DMS79 treated with DMSO at 0.1 percent for 48 hours (cell line): ENCODE measurements at regions not wholly inside any gene's neighbourhood (a gene's known extent, or its start where the extent isn't known, plus 50 kb on each side); places are given as distances from the start of the nearest gene placed in this dataset.
"Not testable (repeated sequence)": the region's sequence is repeated elsewhere in the genome, so short reads cannot be mapped to it uniquely, and the experiment has no call there.

Experiments used
- DNase-seq: peaks from one replicate; lab custom pipeline; 2025; lab: John Stamatoyannopoulos, UW

GRCh38 chr6:113047148-113047547 lies 700.0 kb downstream of the RFPL4B start:
- DNase-seq: no peak

DNA sequence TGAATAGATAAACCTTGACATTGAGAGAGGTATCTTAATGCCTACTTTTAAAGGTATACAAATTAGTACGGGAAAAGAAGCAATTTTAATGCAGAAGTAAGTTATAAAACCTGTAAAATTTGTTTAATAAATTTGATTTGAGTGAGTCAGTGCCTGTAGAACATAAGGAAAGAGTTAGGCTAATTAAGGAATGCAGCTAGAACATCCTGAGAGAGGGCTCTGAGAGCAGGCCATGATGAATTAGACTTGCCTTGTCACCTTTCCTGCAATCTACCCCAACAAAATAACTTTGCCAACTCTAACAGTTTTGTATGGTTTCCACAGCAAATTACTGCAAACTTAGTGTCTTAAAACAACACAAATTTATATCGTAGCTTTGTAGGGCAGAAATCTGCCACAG lies 700.8 kb downstream of the RFPL4B start:
- no peak for DNase-seq

DNA sequence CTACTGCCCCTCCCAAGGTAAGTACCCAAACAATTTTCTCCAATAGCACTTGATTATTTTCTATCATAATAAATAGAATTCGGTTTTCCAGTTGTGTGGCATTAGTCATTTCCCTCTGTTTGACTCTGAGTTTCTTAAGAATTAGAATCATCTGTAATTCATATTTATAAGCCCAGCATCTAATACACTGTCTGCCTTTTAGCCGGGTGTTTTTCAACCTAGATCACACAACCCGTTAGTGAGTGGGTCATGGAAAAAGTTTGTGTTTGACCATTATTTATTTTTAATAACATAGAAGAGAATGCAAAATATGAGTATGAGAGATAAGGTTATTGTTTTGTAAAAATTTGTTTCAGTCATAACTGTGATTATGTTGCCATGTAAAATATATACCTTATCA lies 701.6 kb downstream of the RFPL4B start:
- no peak for DNase-seq

DNA sequence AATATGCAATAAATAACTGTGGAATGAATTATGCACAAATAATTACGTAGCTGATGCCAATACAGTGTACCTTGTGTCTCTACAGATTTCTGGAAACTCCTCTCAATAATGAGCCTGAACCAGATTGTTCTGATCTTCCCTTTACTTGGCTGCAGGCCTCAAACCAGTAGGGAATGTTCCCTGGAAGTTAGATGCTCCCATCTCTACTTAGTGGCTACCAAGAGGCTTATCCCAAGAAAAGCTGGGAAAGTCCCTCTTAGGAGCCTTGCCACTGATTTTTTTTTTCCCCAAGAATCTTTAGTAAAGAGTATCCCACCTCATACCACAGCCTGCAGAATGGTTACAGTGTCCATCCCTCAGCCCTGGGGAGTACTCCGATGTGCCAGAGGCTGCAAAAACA lies 702.1 kb downstream of the RFPL4B start:
- DNase-seq: no peak

- DNase-seq: no peak
Measured at GRCh38 chr6:113050010-113050858, 703.1 kb downstream of the RFPL4B start.

DNA sequence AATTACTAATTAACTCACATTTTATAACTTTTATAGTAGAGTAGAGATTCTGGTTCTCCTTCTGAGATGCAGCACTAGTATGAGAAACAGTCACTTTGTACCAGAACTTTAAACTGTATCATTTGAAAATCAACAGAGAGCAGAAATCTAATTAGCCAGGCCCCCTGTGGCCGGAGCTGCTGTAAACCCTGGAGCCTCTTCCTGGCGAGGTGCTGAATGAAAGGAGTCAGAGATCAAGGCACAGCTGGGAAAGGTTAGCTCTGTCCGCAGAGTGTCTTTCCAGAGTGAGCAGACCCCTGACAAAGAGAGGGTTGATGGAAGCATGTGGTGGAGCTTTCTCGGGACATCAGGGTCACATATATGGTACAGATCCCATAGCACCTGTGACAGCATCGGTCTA lies 703.8 kb downstream of the RFPL4B start:
- no peak for DNase-seq

DNA sequence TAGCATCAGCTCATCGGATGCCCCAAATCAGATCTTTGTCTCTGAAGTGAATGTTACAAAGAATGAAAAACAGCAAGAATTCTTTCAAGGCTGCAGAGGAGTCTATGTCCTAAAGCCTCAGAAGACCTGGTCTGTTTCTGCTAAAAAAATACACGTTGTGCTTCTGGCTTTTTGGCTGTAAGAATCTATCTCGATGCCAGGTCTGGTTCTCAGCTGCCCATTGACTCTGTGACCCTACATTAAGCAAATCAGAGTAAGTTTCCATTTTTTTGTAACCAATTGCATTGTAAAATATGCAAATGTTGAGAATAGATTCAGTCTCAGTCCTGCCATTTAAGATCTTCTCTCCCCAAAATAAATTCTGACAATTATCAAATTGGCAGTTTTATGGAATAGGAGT lies 705.4 kb downstream of the RFPL4B start:
- DNase-seq: no peak

DNA sequence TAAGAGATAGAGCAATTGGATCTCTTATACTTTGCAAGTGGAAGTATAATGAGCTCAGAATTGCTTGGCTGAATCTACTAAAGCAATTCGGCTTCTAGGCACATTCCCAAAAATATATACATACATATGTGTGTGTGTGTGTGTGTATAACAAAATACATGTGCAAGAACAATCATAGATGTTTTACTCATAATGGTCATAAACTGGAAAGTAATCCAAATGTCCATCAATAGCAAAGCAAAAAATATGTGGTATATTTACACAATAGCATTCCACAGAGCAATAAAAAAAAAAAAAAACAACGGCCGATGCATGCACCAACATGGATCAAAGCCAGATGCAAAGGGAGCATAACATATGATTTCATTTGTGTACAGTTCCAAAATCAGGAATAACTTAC lies 707.9 kb downstream of the RFPL4B start:
- DNase-seq: no peak

GRCh38 chr6:113055998-113056397 lies 708.9 kb downstream of the RFPL4B start:
- DNase-seq: no peak

GRCh38 chr6:113057567-113058053 lies 710.5 kb downstream of the RFPL4B start:
- no peak for DNase-seq

- DNase-seq: no peak
Measured at GRCh38 chr6:113060664-113061063, 713.5 kb downstream of the RFPL4B start.

DNA sequence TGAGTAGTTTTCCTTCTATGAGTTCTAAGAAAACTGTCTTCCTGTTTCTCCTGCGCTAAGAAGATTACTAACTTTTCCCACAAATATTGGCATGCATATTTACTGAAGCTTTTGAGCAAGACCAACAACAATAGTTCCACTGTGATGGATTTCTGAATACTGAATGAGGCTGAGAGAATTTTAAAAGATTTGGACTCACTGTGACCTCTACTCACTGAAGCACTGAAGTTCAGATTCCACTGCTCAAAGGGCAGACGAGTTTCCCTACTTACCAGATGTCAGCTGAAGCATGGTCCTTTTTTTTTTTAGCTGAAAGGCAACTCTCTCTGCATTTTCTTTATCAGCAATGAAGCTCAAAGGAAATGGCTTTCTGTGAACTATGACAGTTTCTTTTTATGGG lies 718.5 kb downstream of the RFPL4B start:
- DNase-seq: no peak

DNA sequence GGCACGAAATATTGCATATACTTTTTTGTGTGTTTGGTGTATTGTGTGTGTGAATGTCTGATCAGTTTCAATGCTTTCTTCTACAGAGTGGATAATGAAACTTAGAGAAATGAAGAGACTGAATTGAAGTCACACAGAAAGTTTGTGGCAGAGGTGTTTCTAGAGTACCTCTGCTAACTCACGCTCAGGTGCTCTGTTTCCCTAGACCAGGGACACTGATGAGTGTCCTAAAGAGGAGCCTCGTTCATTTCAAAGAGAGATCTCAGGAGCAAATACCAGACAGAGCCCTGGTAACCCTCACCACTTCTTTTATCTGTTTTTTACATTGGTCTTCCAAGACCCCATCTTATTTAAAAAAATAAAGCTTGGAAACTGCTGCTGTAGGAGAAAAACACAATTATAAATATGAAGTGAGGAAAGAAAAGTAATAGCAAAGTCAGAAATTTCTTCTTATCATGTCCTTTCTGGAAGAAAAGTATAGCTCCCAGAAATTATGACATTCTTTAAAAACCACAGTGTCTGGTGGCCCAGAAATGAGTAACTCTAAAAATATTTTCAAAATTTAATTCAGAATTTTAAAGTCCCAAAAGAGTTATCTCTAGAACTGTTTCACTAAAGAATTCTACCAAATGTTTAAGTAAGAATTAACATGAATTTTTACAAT lies 720.6 kb downstream of the RFPL4B start:
- no peak for DNase-seq

DNA sequence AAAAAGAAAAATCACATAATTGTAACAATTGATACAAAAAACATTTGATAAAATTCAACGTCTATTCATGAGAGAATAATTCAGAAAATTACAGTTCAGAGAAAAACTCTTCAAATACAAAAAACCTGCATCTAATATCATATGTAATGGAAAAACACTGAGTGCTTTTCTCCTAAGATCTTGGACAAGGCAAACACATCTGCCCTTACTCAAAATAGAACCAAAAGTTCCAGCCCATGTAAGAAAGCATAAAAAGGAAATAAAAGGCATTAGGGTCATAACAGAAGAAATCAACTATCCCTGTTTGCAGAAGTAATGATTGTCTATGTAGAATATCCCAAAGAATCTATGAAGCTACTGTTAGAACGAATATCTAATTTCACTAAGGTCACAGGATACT lies 721.4 kb downstream of the RFPL4B start:
- DNase-seq: no peak

GRCh38 chr6:113070681-113071080 lies 723.6 kb downstream of the RFPL4B start:
- DNase-seq: not testable (repeated sequence)

GRCh38 chr6:113073611-113074191 lies 726.6 kb downstream of the RFPL4B start:
- DNase-seq: no peak

GRCh38 chr6:113076116-113076515 lies 729.0 kb downstream of the RFPL4B start:
- DNase-seq: no peak

DNA sequence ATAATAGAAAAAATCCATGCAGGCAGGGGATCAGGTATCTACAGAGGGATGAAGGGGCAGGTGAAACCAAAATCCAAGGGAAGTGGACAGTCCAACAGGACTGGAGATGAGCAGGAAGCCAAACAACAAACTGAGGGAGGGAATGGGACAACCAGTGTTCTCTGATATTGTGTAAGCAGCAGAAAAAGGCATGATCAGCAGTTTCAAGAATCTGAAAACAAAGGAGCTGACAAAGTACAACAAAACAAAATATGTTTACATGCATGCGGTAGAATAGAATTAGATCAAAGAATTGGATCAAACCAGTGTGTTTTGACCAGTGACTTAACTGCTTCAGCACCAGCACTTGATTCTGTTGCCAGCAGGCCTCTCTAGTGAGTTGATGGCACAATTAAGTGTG lies 729.7 kb downstream of the RFPL4B start:
- DNase-seq: no peak

- no peak for DNase-seq
Measured at GRCh38 chr6:113077794-113078193, 730.7 kb downstream of the RFPL4B start.

DNA sequence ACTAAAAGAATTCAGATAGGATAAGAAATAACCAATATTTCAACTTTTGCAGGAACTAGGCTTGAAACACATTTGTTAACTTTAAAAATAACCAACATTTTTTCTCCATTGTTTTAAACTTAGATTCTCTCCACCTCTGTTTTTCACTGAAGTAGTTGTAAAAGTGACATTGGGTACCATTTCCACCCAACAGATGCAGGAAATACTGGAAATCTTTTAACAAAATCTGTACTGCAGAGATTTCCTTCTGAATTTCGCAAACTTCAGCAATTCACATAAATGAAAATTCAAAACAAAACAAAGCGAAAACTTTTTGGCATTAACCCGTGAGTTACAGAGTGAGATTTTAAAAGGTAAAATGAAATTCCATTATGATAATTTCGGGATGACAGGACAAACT lies 731.7 kb downstream of the RFPL4B start:
- DNase-seq: no peak

DNA sequence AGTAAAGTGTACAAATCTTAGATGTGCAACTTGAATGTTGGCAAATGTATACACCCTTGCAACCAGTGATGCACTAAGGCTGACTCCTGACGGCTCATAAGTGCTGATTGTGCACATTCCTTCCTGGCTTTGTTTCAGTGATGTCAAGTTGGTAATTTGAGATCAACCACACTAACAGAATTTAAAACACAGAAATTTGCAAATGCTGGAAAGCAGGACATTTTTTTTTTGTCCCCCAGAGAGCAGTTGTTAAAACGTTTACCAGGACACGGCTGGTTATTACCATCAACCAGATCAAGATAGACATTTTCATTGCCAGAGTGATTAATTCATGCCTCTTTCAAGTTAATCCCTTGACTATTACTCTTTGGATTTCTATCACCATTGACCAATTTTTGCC lies 735.6 kb downstream of the RFPL4B start:
- DNase-seq: peak; percentile 19

DNA sequence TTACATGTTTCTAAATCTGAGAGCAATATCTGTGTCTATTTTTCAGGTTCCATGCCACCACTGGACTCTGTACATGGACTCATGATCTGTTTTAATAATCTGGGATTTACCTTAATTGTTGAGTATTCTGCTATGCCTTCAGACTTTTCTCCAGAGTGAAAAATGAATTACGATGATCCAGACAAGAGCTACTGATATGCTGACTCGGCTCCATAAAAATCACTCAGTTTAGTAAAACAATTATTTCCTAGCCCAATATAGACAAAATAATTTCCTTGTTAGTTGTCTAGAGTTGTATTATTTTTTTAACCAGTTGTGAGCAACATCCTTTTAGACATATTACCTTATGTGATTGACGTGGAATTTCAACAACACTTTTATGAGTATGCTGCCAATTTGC lies 736.8 kb downstream of the RFPL4B start:
- no peak for DNase-seq

GRCh38 chr6:113089056-113089455 lies 741.9 kb downstream of the RFPL4B start:
- DNase-seq: no peak
